PC-3 (cell line): ENCODE measurements at regions not wholly inside any gene's neighbourhood (a gene's known extent, or its start where the extent isn't known, plus 50 kb on each side); places are given as distances from the start of the nearest gene placed in this dataset.

Source experiments
- ATAC-seq: fragments of 200-7000 bp; cut with Tn5 transposase; 2 replicates; pipeline ENCODE4 v1.9.1; 2020; ENCODE audit warnings: mild to moderate bottlenecking, moderate library complexity
- BruUV-seq: library from RNA; stranded (reverse); fragments of 400-500 nt; replicated peaks from 2 replicates; lab custom pipeline; 2021; lab: Mats Ljungman, UMichigan
- CTCF ChIA-PET: fragments of 300-600 bp; sonication (Branson Sonifier 250); formaldehyde crosslinking; loops from one replicate; lab custom pipeline; 2022; ENCODE audit warnings: antibody characterized with exemption; lab: Charles Lee
- POLR2A ChIA-PET: fragments of 300-600 bp; sonication (Branson Sonifier 250); formaldehyde crosslinking; loops from one replicate; lab custom pipeline; 2022; ENCODE audit warnings: antibody characterized with exemption; ENCODE audit not compliant: unreplicated experiment; lab: Charles Lee
- DNase-seq: peaks from one replicate; pipeline ENCODE4 v3.0.0-alpha.2; 2015
- H2AFZ ChIP-seq: fragments of 300-600 bp; sonication (generic); 2 replicates; pipeline ENCODE4 v1.6.0; 2016; ENCODE audit warnings: antibody characterized with exemption, low read length
- H3F3A ChIP-seq: fragments of 300-600 bp; sonication (generic); one replicate; pipeline ENCODE4 v1.6.0; 2017; ENCODE audit warnings: antibody characterized with exemption, low read length, control low read depth, mild to moderate bottlenecking; ENCODE audit not compliant: unreplicated experiment
- H3K27ac ChIP-seq: fragments of 300-600 bp; sonication (generic); 2 replicates; pipeline ENCODE4 v1.5.1; 2016; ENCODE audit warnings: mild to moderate bottlenecking, low read length
- H3K27me3 ChIP-seq: fragments of 300-600 bp; sonication (generic); 2 replicates; pipeline ENCODE4 v1.6.1; 2016; ENCODE audit warnings: low read length, mixed read lengths
- H3K36me3 ChIP-seq: fragments of 300-600 bp; sonication (generic); 2 replicates; pipeline ENCODE4 v1.6.1; 2016; ENCODE audit warnings: low read depth, mixed run types, low read length, mixed read lengths
- H3K4me1 ChIP-seq: fragments of 300-600 bp; sonication (generic); 2 replicates; pipeline ENCODE4 v1.5.1; 2016; ENCODE audit warnings: low read length; ENCODE audit not compliant: insufficient read depth
- H3K4me2 ChIP-seq: fragments of 300-600 bp; sonication (generic); 2 replicates; pipeline ENCODE4 v1.6.0; 2016; ENCODE audit warnings: low read length
- H3K4me3 ChIP-seq: fragments of 300-600 bp; sonication (generic); 2 replicates; pipeline ENCODE4 v1.5.1; 2016; ENCODE audit warnings: mild to moderate bottlenecking, low read length, mixed read lengths
- H3K79me2 ChIP-seq: fragments of 300-600 bp; sonication (generic); 2 replicates; pipeline ENCODE4 v1.6.1; 2017; ENCODE audit warnings: low read length, mixed read lengths
- H3K9ac ChIP-seq: fragments of 300-600 bp; sonication (generic); 2 replicates; pipeline ENCODE4 v1.6.0; 2016; ENCODE audit warnings: mild to moderate bottlenecking, low read length
- H3K9me2 ChIP-seq: fragments of 300-600 bp; sonication (generic); replicated peaks from 2 replicates; pipeline ENCODE4 v1.6.1; 2016; ENCODE audit warnings: mixed run types, low read length, mixed read lengths
- H3K9me3 ChIP-seq: fragments of 300-600 bp; sonication (generic); 2 replicates; pipeline ENCODE4 v1.6.1; 2016; ENCODE audit warnings: low read length, mixed read lengths
- H4K20me1 ChIP-seq: fragments of 300-600 bp; sonication (generic); 2 replicates; pipeline ENCODE4 v1.6.1; 2016; ENCODE audit warnings: low read length, mixed read lengths
- EZH2 ChIP-seq: fragments of 300-600 bp; sonication (generic); IDR thresholded peaks from one replicate; pipeline ENCODE4 v1.6.1; 2017; ENCODE audit warnings: antibody characterized with exemption, mild to moderate bottlenecking, low read length; ENCODE audit not compliant: unreplicated experiment
- EZH2phosphoT487 ChIP-seq: fragments of 300-600 bp; sonication (generic); IDR thresholded peaks from 2 replicates; pipeline ENCODE4 v1.6.1; 2018; ENCODE audit warnings: mild to moderate bottlenecking, antibody characterized with exemption, low read length, borderline replicate concordance
- intact Hi-C: fragments of 100-400 bp; cut with micrococcal nuclease; formaldehyde crosslinking; loops from 2 replicates; pipeline ENCODE4 v1.9.0; 2023
- TF ChIP-seq, protein P1 (sequence below): fragments of 300-600 bp; sonication (generic); conservative IDR thresholded peaks from 2 replicates; pipeline ENCODE4 v1.5.1; 2017; ENCODE audit warnings: antibody characterized with exemption, low read depth, mild to moderate bottlenecking, low read length

DNA sequence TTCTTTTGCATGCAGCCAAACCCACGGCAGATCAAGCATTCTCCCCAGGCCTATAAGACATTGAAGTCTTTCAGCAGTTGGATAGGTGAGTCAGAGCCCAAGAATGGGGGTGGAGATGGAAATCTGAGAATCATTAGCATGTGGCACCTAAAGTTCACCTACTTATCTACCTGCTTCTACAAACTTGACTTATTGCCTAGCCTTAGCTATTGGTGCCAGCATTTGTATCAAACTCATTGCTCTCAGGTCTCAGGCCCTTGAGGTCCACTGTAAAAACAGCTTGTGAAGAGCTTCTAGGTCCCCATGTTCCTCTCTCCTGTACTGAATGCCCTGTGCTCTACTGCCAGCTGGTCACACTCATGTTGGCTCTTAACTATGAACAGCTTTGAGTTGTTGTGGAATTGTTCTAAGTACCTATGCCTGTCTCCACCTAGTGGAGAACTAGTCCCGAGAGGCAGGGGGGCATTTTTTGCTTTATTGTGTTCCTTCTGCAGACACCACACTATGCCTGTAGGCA is 278.4 kb upstream of the SPRED2 start:
- Histone ChIP-seq H3K9me3 (no peaks in the 10 kb centered on the region), H4K20me1 (no peaks in the 10 kb centered on the region), H3K4me1 (peaks cover 7% of the 10 kb centered on the region; the same call in 1 of the 2 replicates), H3K9me2 (no peaks in the 10 kb centered on the region), H3K79me2 (no peaks in the 10 kb centered on the region), H3K27me3 (peaks cover 47% of the 10 kb centered on the region), H3K36me3 (no peaks in the 10 kb centered on the region), H2AFZ (no peak overlapping the region), H3K27ac (no peak overlapping the region), H3K9ac (no peak overlapping the region), H3K4me3 (no peak overlapping the region), H3F3A (no peaks in the 10 kb centered on the region), H3K4me2 (no peak overlapping the region)
- intact Hi-C loops, result loop anchor here (1.0 kb wide), 1 partner anchor 71 kb away; no protein-coding TSS in a partner anchor
- DNase-seq (peak; percentile 65), ATAC-seq (peak; percentile 81)
- POLR2A ChIA-PET, result no interaction called here
- no peak for TF ChIP-seq EZH2phosphoT487
- TF ChIP-seq, protein P1, sequence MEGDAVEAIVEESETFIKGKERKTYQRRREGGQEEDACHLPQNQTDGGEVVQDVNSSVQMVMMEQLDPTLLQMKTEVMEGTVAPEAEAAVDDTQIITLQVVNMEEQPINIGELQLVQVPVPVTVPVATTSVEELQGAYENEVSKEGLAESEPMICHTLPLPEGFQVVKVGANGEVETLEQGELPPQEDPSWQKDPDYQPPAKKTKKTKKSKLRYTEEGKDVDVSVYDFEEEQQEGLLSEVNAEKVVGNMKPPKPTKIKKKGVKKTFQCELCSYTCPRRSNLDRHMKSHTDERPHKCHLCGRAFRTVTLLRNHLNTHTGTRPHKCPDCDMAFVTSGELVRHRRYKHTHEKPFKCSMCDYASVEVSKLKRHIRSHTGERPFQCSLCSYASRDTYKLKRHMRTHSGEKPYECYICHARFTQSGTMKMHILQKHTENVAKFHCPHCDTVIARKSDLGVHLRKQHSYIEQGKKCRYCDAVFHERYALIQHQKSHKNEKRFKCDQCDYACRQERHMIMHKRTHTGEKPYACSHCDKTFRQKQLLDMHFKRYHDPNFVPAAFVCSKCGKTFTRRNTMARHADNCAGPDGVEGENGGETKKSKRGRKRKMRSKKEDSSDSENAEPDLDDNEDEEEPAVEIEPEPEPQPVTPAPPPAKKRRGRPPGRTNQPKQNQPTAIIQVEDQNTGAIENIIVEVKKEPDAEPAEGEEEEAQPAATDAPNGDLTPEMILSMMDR, result peak; percentile 79
- TF ChIP-seq EZH2, result no peak
- BruUV-seq, result no TSS peak
- CTCF ChIA-PET, result interaction anchor here (1.1 to 1.2 kb wide), 2 partner anchors 70 to 72 kb away, joined by 4 to 25 read pairs; no protein-coding TSS in a partner anchor

DNA sequence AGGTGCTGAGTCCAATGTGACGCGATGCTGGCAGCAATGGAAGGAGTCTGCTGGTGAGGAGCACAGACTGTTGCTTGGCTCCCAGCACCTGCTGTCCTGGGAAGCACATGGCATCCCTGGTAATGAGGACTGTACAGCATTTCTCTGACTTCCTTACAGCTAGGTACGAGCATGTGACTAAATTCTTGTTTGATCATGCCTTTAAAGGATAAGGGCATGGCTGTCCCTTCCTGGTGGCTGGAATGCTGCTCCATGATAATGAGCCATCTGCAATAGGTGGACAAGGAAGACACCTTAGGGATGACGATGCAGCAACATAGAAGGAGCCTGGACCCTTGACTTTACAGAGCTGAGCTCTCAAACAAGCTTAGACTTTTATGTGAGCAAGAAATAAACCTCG is 278.0 kb upstream of the SPRED2 start:
- ChIA-PET CTCF (interaction anchor here (1.1 to 1.2 kb wide), 2 partner anchors 70 to 72 kb away, joined by 4 to 25 read pairs; no protein-coding TSS in a partner anchor), POLR2A (no interaction called here)
- ATAC-seq (no peak), DNase-seq (no peak)
- H3K36me3 ChIP-seq, result no peaks in the 10 kb centered on the region
- no peaks in the 10 kb centered on the region for H4K20me1 ChIP-seq
- H3K4me2 ChIP-seq, result no peak overlapping the region
- H3K27me3 ChIP-seq, result peaks cover 44% of the 10 kb centered on the region
- intact Hi-C loops, result no loop called here
- H3K9me3 ChIP-seq, result no peaks in the 10 kb centered on the region
- H3F3A ChIP-seq, result no peaks in the 10 kb centered on the region
- BruUV-seq, result no TSS peak
- no peak overlapping the region for H3K9ac ChIP-seq
- H3K79me2 ChIP-seq, result no peaks in the 10 kb centered on the region
- H2AFZ ChIP-seq, result no peak overlapping the region
- H3K27ac ChIP-seq, result no peak overlapping the region
- H3K4me3 ChIP-seq, result no peak overlapping the region
- no peaks in the 10 kb centered on the region for H3K9me2 ChIP-seq
- TF ChIP-seq EZH2, result no peak
- TF ChIP-seq, protein P1, result no peak
- TF ChIP-seq EZH2phosphoT487, result no peak
- H3K4me1 ChIP-seq, result peaks cover 7% of the 10 kb centered on the region; the same call in 1 of the 2 replicates

DNA sequence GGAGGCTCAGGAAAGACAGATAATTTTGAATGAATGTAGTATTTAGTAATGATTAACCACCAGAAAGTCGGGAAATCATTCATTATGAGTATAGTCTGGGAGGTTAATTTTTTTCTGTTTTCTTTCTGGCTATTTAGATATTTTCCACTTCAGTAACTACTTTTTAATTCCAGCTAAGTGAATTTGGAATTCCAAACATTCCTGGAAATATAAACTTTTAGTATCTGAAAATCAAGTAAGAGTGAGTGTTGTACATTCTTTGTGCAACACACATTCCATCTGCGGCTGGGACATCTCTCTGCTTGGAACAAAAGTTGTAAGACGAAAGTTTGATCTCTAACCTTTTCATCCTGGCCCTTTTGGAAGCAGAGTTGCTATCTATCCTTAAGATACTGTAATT is 275.7 kb upstream of the SPRED2 start:
- no peaks in the 10 kb centered on the region for H3K36me3 ChIP-seq
- intact Hi-C loops, result no loop called here
- H3K27ac ChIP-seq, result no peak overlapping the region
- H4K20me1 ChIP-seq, result no peaks in the 10 kb centered on the region
- POLR2A ChIA-PET, result no interaction called here
- no peak overlapping the region for H3K4me3 ChIP-seq
- no peak overlapping the region for H2AFZ ChIP-seq
- TF ChIP-seq EZH2 (no peak), EZH2phosphoT487 (no peak)
- TF ChIP-seq, protein P1, result no peak
- no peaks in the 10 kb centered on the region for H3K9me2 ChIP-seq
- DNase-seq, result no peak
- peaks cover 33% of the 10 kb centered on the region; the same call in 1 of the 2 replicates for H3K27me3 ChIP-seq
- CTCF ChIA-PET, result no interaction called here
- no peak overlapping the region for H3K4me2 ChIP-seq
- no peak overlapping the region for H3K9ac ChIP-seq
- no peak for ATAC-seq
- BruUV-seq, result no TSS peak
- H3K9me3 ChIP-seq, result no peaks in the 10 kb centered on the region
- no peaks in the 10 kb centered on the region for H3F3A ChIP-seq
- peaks cover 7% of the 10 kb centered on the region; the same call in 1 of the 2 replicates for H3K4me1 ChIP-seq
- no peaks in the 10 kb centered on the region for H3K79me2 ChIP-seq
